ENCODE measurements at regions not wholly inside any gene's neighbourhood (a gene's known extent, or its start where the extent isn't known, plus 50 kb on each side); places are given as distances from the start of the nearest gene placed in this dataset.

DNA sequence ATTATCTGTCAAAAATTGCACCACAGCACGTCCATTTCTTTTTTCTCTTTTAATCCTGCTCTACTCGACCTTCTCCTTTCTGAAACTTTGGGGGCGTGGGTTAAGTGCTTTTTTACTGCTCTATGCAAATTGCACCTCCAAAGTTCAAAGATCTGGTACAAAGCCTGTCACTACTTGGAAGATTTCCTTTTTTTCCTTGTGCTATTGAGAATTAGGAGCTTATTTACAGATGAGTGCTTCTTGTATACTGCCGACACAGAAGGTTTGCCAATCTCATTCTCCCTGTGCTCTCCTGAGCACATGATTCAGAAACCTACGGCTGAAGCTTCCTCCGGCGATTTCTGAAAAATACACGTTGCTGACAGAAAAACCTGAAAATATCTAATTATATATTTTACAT lies 94.8 kb downstream of the TEX29 start (continued):
- TF ChIP-seq CREB1 (CRISPR knock-in tag; IDR thresholded peaks at IDR 0.05) (no peak), SOX15 (CRISPR knock-in tag; IDR thresholded peaks at IDR 0.05) (no peak)

GRCh38 chr13:111415765-111416164 lies 95.3 kb downstream of the TEX29 start:
- TF ChIP-seq ZNF423 (CRISPR knock-in tag; IDR thresholded peaks at IDR 0.05) (no peak), NFYB (CRISPR knock-in tag; conservative IDR thresholded peaks at IDR 0.05; ENCODE audit: low read depth) (no peak), ESRRA (CRISPR knock-in tag; IDR thresholded peaks at IDR 0.05; ENCODE audit: borderline replicate concordance) (no peak), ZNF396 (CRISPR knock-in tag; IDR thresholded peaks at IDR 0.05; ENCODE audit: borderline replicate concordance) (no peak), ZNF317 (CRISPR knock-in tag; IDR thresholded peaks at IDR 0.05; ENCODE audit: borderline replicate concordance, low read depth) (no peak), GRHL2 (CRISPR knock-in tag; IDR thresholded peaks at IDR 0.05; ENCODE audit: insufficient replicate concordance, severe bottlenecking) (no peak), USF2 (CRISPR knock-in tag; IDR thresholded peaks at IDR 0.05) (no peak), SMAD4 (CRISPR knock-in tag; IDR thresholded peaks at IDR 0.05) (no peak)
- TF ChIP-seq, protein P1, sequence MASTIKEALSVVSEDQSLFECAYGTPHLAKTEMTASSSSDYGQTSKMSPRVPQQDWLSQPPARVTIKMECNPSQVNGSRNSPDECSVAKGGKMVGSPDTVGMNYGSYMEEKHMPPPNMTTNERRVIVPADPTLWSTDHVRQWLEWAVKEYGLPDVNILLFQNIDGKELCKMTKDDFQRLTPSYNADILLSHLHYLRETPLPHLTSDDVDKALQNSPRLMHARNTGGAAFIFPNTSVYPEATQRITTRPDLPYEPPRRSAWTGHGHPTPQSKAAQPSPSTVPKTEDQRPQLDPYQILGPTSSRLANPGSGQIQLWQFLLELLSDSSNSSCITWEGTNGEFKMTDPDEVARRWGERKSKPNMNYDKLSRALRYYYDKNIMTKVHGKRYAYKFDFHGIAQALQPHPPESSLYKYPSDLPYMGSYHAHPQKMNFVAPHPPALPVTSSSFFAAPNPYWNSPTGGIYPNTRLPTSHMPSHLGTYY (CRISPR knock-in tag; IDR thresholded peaks at IDR 0.05): no peak
- peaks cover 20% of the 10 kb centered on the region for H3K4me1 Mint-ChIP-seq
- H3K9me3 Mint-ChIP-seq: no peaks in the 10 kb centered on the region
- no peak overlapping the region for H3K4me3 Mint-ChIP-seq
- ChIA-PET POLR2A (no interaction called here), CTCF (interaction anchor here (1.4 to 2.6 kb wide), 2 partner anchors 12 to 14 kb away, joined by 3 to 12 read pairs; no protein-coding TSS in a partner anchor)
- H3K36me3 Mint-ChIP-seq: no peaks in the 10 kb centered on the region
- DNase-seq (ENCODE audit: low spot score) (no peak), ATAC-seq (no peak)
- no peak overlapping the region for H3K27ac Mint-ChIP-seq
- H3K27me3 Mint-ChIP-seq (ENCODE audit: low read depth): peaks cover 16% of the 10 kb centered on the region

- no peak overlapping the region for H3K4me3 Mint-ChIP-seq
- TF ChIP-seq FOXK1 (CRISPR knock-in tag; IDR thresholded peaks at IDR 0.05): no peak
- TF ChIP-seq JAZF1 (CRISPR knock-in tag; IDR thresholded peaks at IDR 0.05): no peak
- H3K27ac Mint-ChIP-seq: no peak overlapping the region
- ChIA-PET POLR2A (no interaction called here), CTCF (interaction anchor here (0.6 to 2.6 kb wide), 3 partner anchors 11 to 14 kb away, joined by 3 to 12 read pairs (median 3); no protein-coding TSS in a partner anchor)
- DNase-seq (ENCODE audit: low spot score) (no peak), ATAC-seq (no peak)
- H3K27me3 Mint-ChIP-seq (ENCODE audit: low read depth): no peaks in the 10 kb centered on the region
- no peaks in the 10 kb centered on the region for H3K36me3 Mint-ChIP-seq
- H3K9me3 Mint-ChIP-seq: no peaks in the 10 kb centered on the region
- peaks cover 6% of the 10 kb centered on the region for H3K4me1 Mint-ChIP-seq
These were observed 97.7 kb downstream of the TEX29 start for GRCh38 chr13:111418101-111418500.

GRCh38 chr13:111420113-111420876 lies 99.9 kb downstream of the TEX29 start:
- H3K4me1 Mint-ChIP-seq: peaks cover 9% of the 10 kb centered on the region
- H3K36me3 Mint-ChIP-seq: no peaks in the 10 kb centered on the region
- DNase-seq (ENCODE audit: low spot score): no peak
- CTCF ChIA-PET: interaction anchor here (0.8 to 1.2 kb wide), 2 partner anchors 9 to 20 kb away, joined by 3 to 8 read pairs; no protein-coding TSS in a partner anchor
- H3K9me3 Mint-ChIP-seq: no peaks in the 10 kb centered on the region
- no peaks in the 10 kb centered on the region for H3K27me3 Mint-ChIP-seq (ENCODE audit: low read depth)
- POLR2A ChIA-PET: interaction anchor here (0.7 kb wide), 1 partner anchor 19 kb away, joined by 3 read pairs; no protein-coding TSS in a partner anchor
- no peak overlapping the region for H3K27ac Mint-ChIP-seq
- no peak overlapping the region for H3K4me3 Mint-ChIP-seq
- no peak for ATAC-seq
- no peak for TF ChIP-seq USF2 (CRISPR knock-in tag; IDR thresholded peaks at IDR 0.05)
- no peak for TF ChIP-seq FOXJ3 (CRISPR knock-in tag; IDR thresholded peaks at IDR 0.05; ENCODE audit: borderline replicate concordance)
- TF ChIP-seq CREB1 (CRISPR knock-in tag; IDR thresholded peaks at IDR 0.05): no peak
- no peak for TF ChIP-seq KAT7 (CRISPR knock-in tag; IDR thresholded peaks at IDR 0.05; ENCODE audit: borderline replicate concordance)

Data from WTC11 (cell line).